Tibial artery (tissue), 4 donors: ENCODE measurements at regions not wholly inside any gene's neighbourhood (a gene's known extent, or its start where the extent isn't known, plus 50 kb on each side); places are given as distances from the start of the nearest gene placed in this dataset.

Source experiments
- DNase-seq, 2 donors: peaks; one replicate each; pipeline ENCODE4 v3.0.0-alpha.2; 2019
- H3K27ac ChIP-seq, 2 donors: fragments of 200-600 bp; sonication (generic) in 1 of 2; 1 replicate in 1 of 2; 2 replicates in 1 of 2; pipeline ENCODE4 v1.5.1; 2018 to 2019; ENCODE audit warnings: mild to moderate bottlenecking in 1 of 2
- H3K27me3 ChIP-seq, 2 donors: fragments of 200-600 bp; sonication (generic) in 1 of 2; one replicate each; pipeline versions ENCODE4 v1.5.1 to v1.6.0; 2016 to 2019
- H3K36me3 ChIP-seq, 3 donors: fragments of 200-600 bp; sonication (generic) in 2 of 3; one replicate each; pipeline ENCODE4 v1.5.1; 2016 to 2019; ENCODE audit warnings: mild to moderate bottlenecking in 2 of 3
- H3K4me1 ChIP-seq, 4 donors: fragments of 200-600 bp; sonication (generic) in 2 of 4; 1 replicate in 3 of 4; 2 replicates in 1 of 4; pipeline ENCODE4 v1.5.1; 2016 to 2019
- H3K4me3 ChIP-seq, 2 donors: fragments of 200-600 bp; sonication (generic) in 1 of 2; 1 replicate in 1 of 2; 2 replicates in 1 of 2; pipeline ENCODE4 v1.5.1; 2018 to 2019; ENCODE audit warnings: mild to moderate bottlenecking in 2 of 2
- H3K9me3 ChIP-seq, 3 donors: fragments of 200-600 bp; sonication (generic) in 1 of 3; one replicate each; pipeline ENCODE4 v1.5.1; 2016 to 2019
- CTCF ChIP-seq, 2 experiments: fragments of 200-600 bp in 1 of 2; fragments of 450-650 bp in 1 of 2; IDR thresholded peaks; one replicate each; pipeline ENCODE4 v1.5.1; 2017 to 2019; ENCODE audit warnings: antibody characterized with exemption in 2 of 2, mild to moderate bottlenecking in 1 of 2, moderate library complexity in 1 of 2
- intact Hi-C: fragments of 100-400 bp; cut with DNase I; formaldehyde crosslinking; loops from one replicate; pipeline ENCODE4 v1.15.0; 2023; ENCODE audit warnings: low total_unique reads

GRCh38 chr2:75959724-75960471 lies 249.2 kb upstream of the GCFC2 start:
- Histone ChIP-seq H3K4me3 (no peak overlapping the region), H3K27ac (no peak overlapping the region), H3K36me3 (no peaks in the 10 kb centered on the region), H3K27me3 (no peaks in the 10 kb centered on the region), H3K9me3 (no peaks in the 10 kb centered on the region), H3K4me1 (no peaks in the 10 kb centered on the region)
- intact Hi-C loops: no loop called here
- no peak for TF ChIP-seq CTCF (IDR thresholded peaks at IDR 0.05)
- DNase-seq: no peak

DNA sequence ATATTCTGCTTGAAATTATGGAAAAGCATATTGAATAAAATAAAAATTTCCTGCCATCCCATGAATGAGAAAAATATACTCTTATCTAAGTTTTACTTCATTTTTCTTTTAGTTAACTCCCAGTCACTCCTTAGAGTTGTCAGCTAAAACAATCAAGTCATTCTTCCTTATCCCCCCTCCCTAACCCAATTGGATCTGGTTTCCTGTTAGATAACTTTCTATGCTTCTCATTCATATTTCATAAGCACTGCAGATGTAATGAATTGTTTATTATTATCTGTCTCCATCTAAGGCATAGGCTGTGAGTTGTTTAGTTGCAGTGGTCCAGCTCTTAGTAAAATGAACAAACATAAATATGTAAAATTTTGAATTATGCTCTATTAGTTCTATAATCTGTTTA lies 244.0 kb upstream of the GCFC2 start:
- DNase-seq: no peak
- H3K9me3 ChIP-seq: no peaks in the 10 kb centered on the region
- H3K4me3 ChIP-seq: no peak overlapping the region
- no peak for TF ChIP-seq CTCF (IDR thresholded peaks at IDR 0.05)
- no peak overlapping the region for H3K27ac ChIP-seq
- H3K27me3 ChIP-seq: no peaks in the 10 kb centered on the region
- no peaks in the 10 kb centered on the region for H3K36me3 ChIP-seq
- H3K4me1 ChIP-seq: no peaks in the 10 kb centered on the region
- intact Hi-C loops: no loop called here

DNA sequence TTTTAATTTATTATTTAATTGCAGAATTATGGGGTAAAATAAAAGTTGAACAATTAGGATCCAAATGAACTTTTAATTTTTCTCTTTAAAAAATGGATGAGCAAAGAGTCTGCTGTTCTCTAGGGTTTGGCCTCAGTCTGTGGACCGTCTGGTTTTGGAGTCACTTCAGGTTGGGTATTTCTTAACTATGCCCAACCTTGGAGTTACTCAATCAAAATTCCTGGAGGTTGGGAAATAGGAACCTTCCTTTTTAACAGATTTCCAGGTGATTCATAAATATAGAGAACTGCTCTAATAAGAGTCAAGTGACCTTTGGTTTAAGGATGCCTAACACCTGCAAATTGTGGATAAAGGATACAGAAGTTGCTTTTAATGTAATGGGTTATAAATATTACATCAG lies 241.5 kb upstream of the GCFC2 start:
- Histone ChIP-seq H3K27ac (no peak overlapping the region), H3K4me1 (no peaks in the 10 kb centered on the region), H3K36me3 (no peaks in the 10 kb centered on the region), H3K27me3 (no peaks in the 10 kb centered on the region), H3K9me3 (no peaks in the 10 kb centered on the region), H3K4me3 (no peak overlapping the region)
- no peak for DNase-seq
- no peak for TF ChIP-seq CTCF (IDR thresholded peaks at IDR 0.05)
- intact Hi-C loops: no loop called here

DNA sequence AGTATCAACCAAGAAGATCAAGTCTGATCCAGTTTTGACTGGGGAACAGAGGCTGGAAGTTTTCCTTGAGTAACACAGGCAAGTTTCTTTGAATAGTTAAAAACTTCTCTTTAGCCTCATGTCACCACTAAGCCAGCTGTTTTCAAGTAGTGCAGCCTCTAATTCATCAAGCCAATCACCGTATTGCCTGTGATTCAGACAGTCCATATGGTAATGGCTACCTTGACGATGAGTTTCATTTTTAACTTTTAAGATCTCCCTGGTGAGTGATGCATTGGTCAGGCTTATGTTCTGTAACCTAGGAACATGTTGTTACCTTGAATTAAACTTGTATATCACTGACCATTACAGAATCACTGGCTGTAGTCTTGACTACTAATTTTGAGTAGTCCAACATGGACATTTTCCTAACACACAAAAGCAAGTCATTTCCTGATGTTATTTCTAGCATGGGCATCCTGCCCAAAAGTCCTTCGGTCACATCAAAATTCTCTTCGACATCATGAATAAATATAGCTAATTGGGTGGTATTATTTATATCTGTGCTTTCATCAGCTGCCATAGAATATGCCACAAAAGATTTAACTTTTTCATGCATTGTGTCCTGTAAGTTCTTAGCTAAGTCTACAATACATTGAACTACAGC lies 238.8 kb upstream of the GCFC2 start:
- intact Hi-C loops: no loop called here
- Histone ChIP-seq H3K4me1 (no peaks in the 10 kb centered on the region), H3K27ac (no peak overlapping the region), H3K36me3 (no peaks in the 10 kb centered on the region), H3K4me3 (no peak overlapping the region), H3K27me3 (no peaks in the 10 kb centered on the region), H3K9me3 (no peaks in the 10 kb centered on the region)
- no peak for DNase-seq
- TF ChIP-seq CTCF (IDR thresholded peaks at IDR 0.05): no peak

GRCh38 chr2:75936311-75936710 lies 225.6 kb upstream of the GCFC2 start:
- no peak for TF ChIP-seq CTCF (IDR thresholded peaks at IDR 0.05)
- intact Hi-C loops: no loop called here

More at GRCh38 chr2:75936311-75936710, 225.6 kb upstream of the GCFC2 start:
- DNase-seq: no peak
- peaks cover 0 to 3% (median 0%) of the 10 kb centered on the region in 3 donors for H3K9me3 ChIP-seq
- H3K4me1 ChIP-seq: no peaks in the 10 kb centered on the region
- no peak overlapping the region for H3K27ac ChIP-seq
- no peaks in the 10 kb centered on the region for H3K36me3 ChIP-seq
- H3K27me3 ChIP-seq: no peaks in the 10 kb centered on the region
- H3K4me3 ChIP-seq: no peak overlapping the region
